AG04449 (cell line): ENCODE measurements at regions not wholly inside any gene's neighbourhood (a gene's known extent, or its start where the extent isn't known, plus 50 kb on each side); places are given as distances from the start of the nearest gene placed in this dataset.

Experiments used
- CTCF ChIA-PET: fragments of 350-600 bp; formaldehyde crosslinking; extraction: SDS; loops from one replicate; lab custom pipeline; 2021; ENCODE audit warnings: antibody characterized with exemption; lab: Yijun Ruan, JAX
- POLR2A ChIA-PET: fragments of 400-600, 350-600 bp; formaldehyde crosslinking; extraction: SDS; loops from one replicate; lab custom pipeline; 2020; ENCODE audit warnings: antibody characterized with exemption, inconsistent platforms; lab: Yijun Ruan, JAX
- DNase-seq: peaks from one replicate; pipeline ENCODE4 v3.0.0-alpha.2; 2010; ENCODE audit warnings: low read depth, low spot score
- H3K4me3 ChIP-seq: 2 replicates; pipeline ENCODE4 v1.5.1; 2011; ENCODE audit warnings: low read depth, mild to moderate bottlenecking, control low read depth, low read length
- TF ChIP-seq, protein P1 (sequence below): IDR thresholded peaks from one replicate; pipeline ENCODE4 v1.5.1; 2011; ENCODE audit warnings: mild to moderate bottlenecking, moderate library complexity, low read length, control low read depth, inconsistent platforms; ENCODE audit not compliant: insufficient read depth; ENCODE audit errors: missing control alignments

DNA sequence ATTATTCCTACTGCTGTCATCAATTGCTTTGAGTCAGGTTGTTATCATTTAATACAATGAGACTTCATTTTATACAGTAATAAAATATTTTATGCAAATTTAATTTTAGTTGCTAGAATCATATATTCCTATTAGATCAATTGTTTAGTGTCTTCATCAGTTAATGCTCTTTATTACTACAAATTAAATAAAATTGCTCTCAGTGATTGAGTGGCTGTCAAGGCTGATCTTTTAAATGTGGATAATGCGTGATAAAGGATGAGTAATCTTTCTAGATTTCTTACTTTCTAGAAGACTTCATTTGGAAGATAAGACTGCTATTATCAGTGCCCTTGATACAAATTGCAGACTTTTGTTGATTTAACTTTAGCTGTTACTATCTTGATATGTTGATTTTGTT lies 59.6 kb upstream of the CDH2 start:
- H3K4me3 ChIP-seq: no peak overlapping the region
- TF ChIP-seq, protein P1, sequence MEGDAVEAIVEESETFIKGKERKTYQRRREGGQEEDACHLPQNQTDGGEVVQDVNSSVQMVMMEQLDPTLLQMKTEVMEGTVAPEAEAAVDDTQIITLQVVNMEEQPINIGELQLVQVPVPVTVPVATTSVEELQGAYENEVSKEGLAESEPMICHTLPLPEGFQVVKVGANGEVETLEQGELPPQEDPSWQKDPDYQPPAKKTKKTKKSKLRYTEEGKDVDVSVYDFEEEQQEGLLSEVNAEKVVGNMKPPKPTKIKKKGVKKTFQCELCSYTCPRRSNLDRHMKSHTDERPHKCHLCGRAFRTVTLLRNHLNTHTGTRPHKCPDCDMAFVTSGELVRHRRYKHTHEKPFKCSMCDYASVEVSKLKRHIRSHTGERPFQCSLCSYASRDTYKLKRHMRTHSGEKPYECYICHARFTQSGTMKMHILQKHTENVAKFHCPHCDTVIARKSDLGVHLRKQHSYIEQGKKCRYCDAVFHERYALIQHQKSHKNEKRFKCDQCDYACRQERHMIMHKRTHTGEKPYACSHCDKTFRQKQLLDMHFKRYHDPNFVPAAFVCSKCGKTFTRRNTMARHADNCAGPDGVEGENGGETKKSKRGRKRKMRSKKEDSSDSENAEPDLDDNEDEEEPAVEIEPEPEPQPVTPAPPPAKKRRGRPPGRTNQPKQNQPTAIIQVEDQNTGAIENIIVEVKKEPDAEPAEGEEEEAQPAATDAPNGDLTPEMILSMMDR: no peak
- POLR2A ChIA-PET: no interaction called here
- CTCF ChIA-PET: no interaction called here
- no peak for DNase-seq
